ENCODE measurements at regions not wholly inside any gene's neighbourhood (a gene's known extent, or its start where the extent isn't known, plus 50 kb on each side); places are given as distances from the start of the nearest gene placed in this dataset.

- Histone ChIP-seq H3K27ac (no peak overlapping the region), H3K4me1 (peaks cover 36% of the 10 kb centered on the region), H3K9me3 (no peaks in the 10 kb centered on the region; the same call in 2 of the 3 replicates), H3K4me2 (no peak overlapping the region), H3K4me3 (no peak overlapping the region)
- ATAC-seq (no peak), DNase-seq (ENCODE audit: low read depth in 1 of 2, low spot score in 1 of 2) (no peak), FAIRE-seq (no peak)
- CTCF ChIA-PET: interaction anchor here (0.6 to 7.3 kb wide), 12 partner anchors 9 to 292 kb away, joined by 3 to 42 read pairs (median 4); no protein-coding TSS in a partner anchor
- POLR2A ChIA-PET: no interaction called here
- 77% methylated on average over 13 of the region's 14 CpGs for WGBS (ENCODE audit: missing lambda C conversion rate)
- TF ChIP-seq ZNF302 (CRISPR knock-in tag; IDR thresholded peaks at IDR 0.05) (no peak), ZC3H11A (IDR thresholded peaks at IDR 0.05) (no peak), SREBF2 (IDR thresholded peaks at IDR 0.05) (no peak), TP53 (CRISPR knock-in tag; IDR thresholded peaks at IDR 0.05) (no peak), RARB (CRISPR knock-in tag; IDR thresholded peaks at IDR 0.05) (no peak), HOXA7 (CRISPR knock-in tag; IDR thresholded peaks at IDR 0.05) (no peak), NR3C1 (IDR thresholded peaks at IDR 0.05) (no peak), FOSB (CRISPR knock-in tag; IDR thresholded peaks at IDR 0.05) (no peak), NFE2L2 (conservative IDR thresholded peaks at IDR 0.05; ENCODE audit: low read length) (no peak), ELK1 (IDR thresholded peaks at IDR 0.05; ENCODE audit: low read depth, low read length) (no peak), EP300 (IDR thresholded peaks at IDR 0.05) (no peak), MAX (IDR thresholded peaks at IDR 0.05) (no peak), EHF (CRISPR knock-in tag; IDR thresholded peaks at IDR 0.05) (no peak), MAZ (IDR thresholded peaks at IDR 0.05; ENCODE audit: borderline replicate concordance, low read depth, low read length) (no peak), ESRRA (IDR thresholded peaks at IDR 0.05; ENCODE audit: borderline replicate concordance, low read length) (no peak), EHMT2 (IDR thresholded peaks at IDR 0.05; ENCODE audit: low read depth) (no peak)
These were observed 85.2 kb upstream of the FGF3 start for GRCh38 chr11:69904161-69904973.

GRCh38 chr11:69904974-69905535, 85.8 kb upstream of the FGF3 start:
- Histone ChIP-seq H3K27ac (no peak overlapping the region), H3K4me1 (peaks cover 34% of the 10 kb centered on the region), H3K9me3 (no peaks in the 10 kb centered on the region), H3K4me3 (no peak overlapping the region), H3K4me2 (no peak overlapping the region)
- POLR2A ChIA-PET: no interaction called here
- no peak for ATAC-seq
- 88% methylated on average over 4 of the region's 6 CpGs for WGBS (ENCODE audit: missing lambda C conversion rate)
- CTCF ChIA-PET: interaction anchor here (0.9 to 7.3 kb wide), 9 partner anchors 8 to 291 kb away, joined by 3 to 42 read pairs (median 4); no protein-coding TSS in a partner anchor
- FAIRE-seq: no peak
- TF ChIP-seq JUNB (IDR thresholded peaks at IDR 0.05) (no peak), SREBF2 (IDR thresholded peaks at IDR 0.05) (no peak), ELK1 (IDR thresholded peaks at IDR 0.05; ENCODE audit: low read depth, low read length) (no peak), GATA3 (IDR thresholded peaks at IDR 0.05; ENCODE audit: borderline replicate concordance) (no peak), PHF8 (IDR thresholded peaks at IDR 0.05; ENCODE audit: borderline replicate concordance, low read depth) (no peak), NPAS2 (CRISPR knock-in tag; IDR thresholded peaks at IDR 0.05; ENCODE audit: borderline replicate concordance) (no peak), CHD4 (IDR thresholded peaks at IDR 0.05; ENCODE audit: borderline replicate concordance) (no peak), NFE2L2 (conservative IDR thresholded peaks at IDR 0.05; ENCODE audit: low read length) (no peak)
- DNase-seq (ENCODE audit: low read depth in 1 of 2, low spot score in 1 of 2): no peak

Measured in A549 (cell line).